HG03565 (cell line): ENCODE measurements at regions not wholly inside any gene's neighbourhood (a gene's known extent, or its start where the extent isn't known, plus 50 kb on each side); places are given as distances from the start of the nearest gene placed in this dataset.

Experiments used
- ATAC-seq: cut with Tn5 transposase; IDR thresholded peaks from one replicate; pipeline ENCODE4 v1.9.1; 2021; ENCODE audit warnings: mild to moderate bottlenecking, moderate library complexity; ENCODE audit not compliant: unreplicated experiment

GRCh38 chr3:64895991-64896895 is 208.4 kb upstream of the ADAMTS9 start:
- ATAC-seq: no peak

DNA sequence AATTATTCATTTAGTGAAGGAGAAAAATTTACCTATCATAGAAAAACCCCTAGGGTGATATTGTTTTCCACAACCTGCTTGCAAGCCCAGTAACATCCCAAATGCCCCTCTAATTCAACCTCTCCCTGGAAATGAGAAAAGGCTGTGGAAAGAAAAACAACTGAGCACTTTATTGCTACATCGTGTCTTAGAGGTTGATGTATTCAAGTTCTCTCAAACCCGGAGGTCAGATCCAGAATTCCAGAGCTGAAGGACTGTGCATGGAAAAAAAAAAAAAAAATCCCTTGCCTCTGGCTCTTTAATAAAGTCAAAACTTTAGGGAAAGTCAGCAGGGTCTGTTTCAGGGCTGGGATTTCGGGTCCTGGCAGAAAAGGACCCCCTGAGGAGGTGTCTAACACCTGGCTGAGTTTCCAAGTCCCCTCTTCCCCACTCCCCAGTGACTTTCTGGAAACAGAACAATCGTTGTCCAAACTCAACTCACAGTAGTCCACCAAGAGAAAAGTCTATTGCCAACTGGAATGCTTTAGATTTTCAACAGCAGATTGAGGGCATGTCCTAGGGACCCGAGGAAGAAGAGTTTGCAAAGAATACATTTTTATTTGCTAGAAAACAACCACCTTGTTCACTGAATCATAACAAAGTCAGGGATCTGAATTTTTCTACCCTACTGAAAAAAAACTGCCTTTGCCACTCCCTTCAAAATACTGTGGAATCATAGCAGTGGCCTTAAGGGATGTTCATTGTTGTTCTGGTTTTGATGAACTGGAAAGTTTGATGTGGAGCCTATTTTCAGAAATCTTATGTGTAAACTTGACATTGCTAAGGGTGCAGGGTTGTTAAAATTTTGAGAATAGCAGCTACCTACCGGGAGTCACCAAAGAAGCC is 207.5 kb upstream of the ADAMTS9 start:
- ATAC-seq: no peak

DNA sequence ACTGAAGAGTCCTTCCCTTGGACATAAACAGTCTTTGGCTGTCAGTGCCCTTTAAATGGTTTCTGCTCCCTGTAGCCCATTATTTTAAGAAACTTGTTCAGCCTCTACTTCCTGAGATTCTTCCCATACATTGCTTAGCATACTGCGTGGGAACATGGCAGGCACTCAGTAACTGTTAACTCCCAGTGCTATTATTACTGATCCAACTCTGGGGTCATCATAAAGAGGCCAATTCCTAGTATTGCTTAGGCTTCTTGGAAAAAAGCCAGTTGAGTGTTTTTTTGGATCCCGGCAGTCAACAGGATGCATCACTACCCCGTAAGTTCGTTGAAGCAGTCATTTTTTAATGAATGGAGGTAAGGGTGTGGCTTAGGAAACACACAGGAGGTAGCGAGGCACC is 206.2 kb upstream of the ADAMTS9 start:
- ATAC-seq: no peak

DNA sequence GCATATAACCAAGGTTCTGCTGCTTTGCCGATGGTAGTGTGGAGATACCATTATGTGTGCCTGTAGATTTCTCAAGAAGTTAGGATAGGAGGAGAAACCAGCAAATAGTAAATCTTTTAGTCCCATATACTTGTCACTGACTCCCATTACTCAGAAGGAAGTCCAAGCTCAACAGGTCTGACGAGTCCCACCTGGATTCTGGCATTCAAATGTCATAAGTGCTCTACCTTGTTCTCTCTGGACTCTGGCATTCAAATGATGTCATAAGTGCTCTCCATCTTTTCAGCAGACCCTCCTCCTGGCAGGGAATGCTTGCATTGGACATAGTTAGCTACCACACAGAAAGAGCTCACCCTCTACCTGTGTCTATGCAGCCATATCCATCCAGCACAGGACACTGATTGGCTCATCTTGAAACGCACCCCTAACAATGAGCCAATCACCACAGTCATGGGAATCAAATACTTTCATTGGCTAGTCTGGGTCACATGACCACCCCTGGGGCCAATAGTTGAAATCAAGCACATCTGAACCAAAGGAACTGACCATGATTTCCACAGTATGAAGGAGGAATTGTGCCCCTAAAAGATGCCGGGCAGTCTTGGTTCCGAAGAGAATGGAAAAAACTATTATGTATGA is 205.0 kb upstream of the ADAMTS9 start:
- no peak for ATAC-seq

GRCh38 chr3:64891021-64891420 is 203.2 kb upstream of the ADAMTS9 start:
- ATAC-seq: no peak

- ATAC-seq: no peak
Measured at GRCh38 chr3:64890466-64890865, 202.7 kb upstream of the ADAMTS9 start.

DNA sequence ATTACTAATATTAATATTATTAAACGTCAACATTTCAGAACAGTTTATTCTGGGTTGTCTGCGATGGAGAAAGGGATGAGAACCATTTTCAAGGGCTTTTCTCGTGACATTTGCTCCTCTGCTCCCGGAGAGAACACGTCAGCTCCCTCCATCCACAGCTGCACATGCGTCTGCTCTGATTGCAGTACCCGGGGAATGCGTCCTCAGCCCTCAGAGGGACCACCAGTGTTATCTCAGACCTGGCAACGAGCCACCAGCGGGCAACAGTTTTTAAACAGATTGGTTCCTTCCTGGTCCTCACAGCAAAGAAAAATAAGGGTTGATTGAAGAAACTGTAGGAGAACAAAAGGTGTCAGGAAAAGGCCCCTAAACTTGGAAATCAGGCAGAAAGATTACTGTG is 202.2 kb upstream of the ADAMTS9 start:
- ATAC-seq: no peak

DNA sequence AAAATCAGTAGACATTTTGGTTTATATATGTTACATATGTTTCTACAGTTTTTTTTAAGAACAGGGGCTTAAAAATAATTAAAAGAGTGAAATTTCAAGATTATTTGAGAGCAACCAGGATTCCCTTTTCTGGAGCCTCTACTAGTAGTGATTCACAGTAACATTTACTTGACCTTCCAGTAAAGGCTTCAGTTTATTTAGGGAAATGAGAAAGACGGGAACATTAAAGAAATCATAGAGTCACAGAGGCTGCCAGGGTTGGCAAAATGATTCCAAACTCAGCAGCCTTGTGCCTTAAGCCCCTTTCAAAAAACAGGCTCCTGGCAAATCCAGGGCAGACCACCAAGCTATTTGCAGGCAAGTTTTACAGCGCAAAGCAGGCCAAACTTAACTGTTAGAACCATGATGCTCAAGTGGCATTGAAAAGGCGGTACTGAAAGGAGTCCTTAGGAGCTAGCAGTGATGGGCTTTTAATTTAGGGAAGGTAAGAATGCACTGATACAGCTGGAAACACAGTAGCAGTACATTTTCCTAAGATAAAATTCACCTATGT is 201.1 kb upstream of the ADAMTS9 start:
- no peak for ATAC-seq

DNA sequence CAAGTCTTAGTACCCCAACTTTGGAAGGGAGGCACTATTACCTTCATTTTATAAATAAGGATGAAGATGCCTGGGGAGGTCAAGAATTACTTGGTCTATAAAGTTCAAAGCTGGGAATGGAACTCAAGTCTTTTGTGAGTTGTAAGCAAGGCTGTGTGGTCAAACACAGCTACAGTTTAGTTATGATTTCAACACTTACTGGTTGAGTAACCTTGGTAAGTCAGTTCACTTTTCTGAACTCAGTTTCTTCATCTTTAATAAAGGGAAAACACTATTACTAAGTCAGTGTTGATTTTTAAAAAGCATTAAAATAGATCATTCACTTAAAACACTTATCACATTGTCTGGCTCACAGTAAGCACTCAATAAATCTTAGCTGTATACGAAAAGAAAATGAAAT is 200.4 kb upstream of the ADAMTS9 start:
- no peak for ATAC-seq

DNA sequence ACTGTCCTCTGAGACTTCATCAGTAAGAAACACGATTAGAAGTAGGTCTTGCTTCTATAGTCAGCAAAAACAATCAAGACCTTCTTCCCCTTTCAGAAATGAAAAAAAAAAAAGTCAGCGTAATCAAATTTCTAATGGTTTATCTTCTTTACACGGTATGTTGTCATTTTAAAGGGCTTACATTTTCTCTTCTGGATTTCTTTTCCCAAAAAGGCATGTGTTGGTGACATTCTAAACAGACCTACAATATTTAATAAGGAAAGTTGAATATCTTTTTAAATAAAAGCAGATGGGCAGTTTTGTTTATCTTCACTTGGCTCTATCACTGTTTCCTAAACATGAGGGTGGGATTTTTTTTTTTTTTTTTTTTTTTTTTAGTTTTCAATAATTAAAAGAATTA is 197.3 kb upstream of the ADAMTS9 start:
- no peak for ATAC-seq

- no peak for ATAC-seq
Measured at GRCh38 chr3:64884536-64884935, 196.7 kb upstream of the ADAMTS9 start.

DNA sequence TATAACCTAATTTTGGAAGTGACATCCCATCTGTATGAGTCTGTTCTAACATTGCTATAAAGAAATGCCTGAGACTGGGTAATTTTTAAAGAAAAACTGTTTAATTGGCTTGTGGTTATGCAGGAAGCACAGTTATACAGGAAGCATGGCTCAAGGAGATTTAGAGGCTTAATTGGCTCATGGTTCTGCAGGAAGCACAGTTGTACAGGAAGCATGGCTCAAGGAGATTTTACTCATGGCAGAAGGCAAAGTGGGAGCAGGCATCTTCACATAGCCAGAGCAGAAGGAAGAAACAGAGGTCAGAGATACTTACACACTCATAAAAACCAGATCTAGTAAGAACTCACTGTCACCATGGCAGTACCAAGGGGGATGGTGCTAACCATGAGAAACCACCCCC is 193.1 kb upstream of the ADAMTS9 start:
- ATAC-seq: no peak

GRCh38 chr3:64878362-64878761 is 190.6 kb upstream of the ADAMTS9 start:
- no peak for ATAC-seq

GRCh38 chr3:64873400-64873799 is 185.6 kb upstream of the ADAMTS9 start:
- no peak for ATAC-seq

GRCh38 chr3:64872345-64872744 is 184.5 kb upstream of the ADAMTS9 start:
- ATAC-seq: no peak

DNA sequence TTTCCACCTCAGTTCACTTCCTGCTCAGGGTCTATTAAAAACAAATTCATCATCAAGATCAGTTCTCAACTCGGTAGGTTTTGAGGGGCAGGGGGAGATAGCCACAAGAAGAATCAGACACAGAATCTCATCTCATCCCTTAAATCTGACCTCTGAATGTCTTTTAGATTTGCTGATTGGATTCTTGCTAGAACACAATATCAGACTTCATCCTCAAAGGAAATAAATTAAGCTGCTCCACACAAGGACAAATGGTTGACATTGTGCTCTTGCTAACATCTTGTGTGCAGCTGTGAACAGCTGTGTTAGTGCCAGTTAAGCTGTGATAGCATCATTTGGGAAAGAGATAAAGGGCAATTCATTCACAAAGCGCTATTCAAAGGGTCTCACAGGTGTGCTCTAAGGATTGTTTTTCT is 184.0 kb upstream of the ADAMTS9 start:
- ATAC-seq: no peak

DNA sequence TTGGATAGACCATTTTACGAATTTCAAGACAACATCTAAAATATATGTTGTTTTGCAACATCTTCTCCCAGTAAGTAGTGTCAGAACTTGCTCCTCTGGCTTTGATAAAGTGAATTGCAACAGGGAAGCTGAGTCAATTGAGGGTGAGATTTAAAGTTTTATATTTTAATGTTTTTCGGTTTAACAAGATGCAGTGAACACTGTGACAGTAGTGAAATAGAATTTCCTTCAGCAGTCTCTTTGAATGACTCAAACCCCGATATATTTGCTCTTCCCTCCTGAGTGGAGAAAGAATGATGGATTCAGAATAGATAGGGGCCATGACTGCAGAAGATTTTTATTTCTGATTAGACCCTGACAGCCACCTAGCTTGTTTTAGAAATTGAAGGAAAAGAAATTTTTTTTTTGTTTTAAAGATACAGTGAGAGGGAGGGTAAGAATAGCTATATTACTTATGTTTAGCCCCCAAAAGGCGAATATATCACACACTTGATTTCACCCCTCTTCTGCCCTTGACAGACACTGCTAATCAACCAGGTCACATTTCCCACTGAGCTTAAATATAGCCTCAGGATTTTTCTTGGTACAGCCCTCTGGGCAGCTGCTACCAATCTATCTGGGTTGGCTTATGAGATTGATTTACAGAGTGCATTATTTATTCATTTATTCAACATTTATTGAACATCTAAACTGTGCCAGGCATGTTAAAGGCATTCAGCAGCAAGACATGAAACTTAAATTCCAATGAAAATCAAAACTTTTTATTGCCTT is 183.3 kb upstream of the ADAMTS9 start:
- no peak for ATAC-seq

DNA sequence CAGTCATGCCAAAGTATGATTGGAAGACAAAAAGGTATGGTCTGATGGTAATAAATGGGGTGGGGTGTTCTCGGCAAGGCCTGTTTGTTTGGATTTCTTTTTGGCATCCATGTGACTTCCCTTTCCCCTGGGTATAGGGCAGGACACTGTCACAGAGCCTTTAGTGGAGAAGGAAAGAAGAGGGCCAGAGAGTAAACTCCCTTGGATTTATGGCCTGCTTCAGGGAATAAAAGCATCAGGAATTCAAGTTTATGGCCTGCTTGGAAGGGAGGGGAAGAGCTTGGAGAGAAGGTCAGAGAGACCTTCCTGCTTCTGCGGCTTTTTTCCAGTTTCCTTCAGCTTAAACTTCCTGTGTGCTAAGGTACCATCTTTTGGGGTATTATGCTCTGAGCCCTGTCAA is 179.4 kb upstream of the ADAMTS9 start:
- no peak for ATAC-seq

- no peak for ATAC-seq
Measured at GRCh38 chr3:64865839-64866570, 178.2 kb upstream of the ADAMTS9 start.
